Prostate gland (tissue), 2 donors: ENCODE measurements at regions not wholly inside any gene's neighbourhood (a gene's known extent, or its start where the extent isn't known, plus 50 kb on each side); places are given as distances from the start of the nearest gene placed in this dataset.

Experiments used
- POLR2A ChIP-seq: fragments of 450-650 bp; IDR thresholded peaks from one replicate; pipeline ENCODE4 v1.6.1; 2016; ENCODE audit warnings: antibody characterized with exemption, mild to moderate bottlenecking
- POLR2AphosphoS5 ChIP-seq: sonication (generic); formaldehyde crosslinking; IDR thresholded peaks from one replicate; pipeline ENCODE4 v1.6.1; 2017; ENCODE audit warnings: antibody characterized with exemption
- TF ChIP-seq, protein P1 (sequence below), 4 experiments: fragments of 200-600 bp in 2 of 4; fragments of 450-650 bp in 2 of 4; sonication (generic) in 2 of 4; IDR thresholded peaks; 1 replicate in 3 of 4; 2 replicates in 1 of 4; pipeline ENCODE4 v1.5.1; 2016 to 2019; ENCODE audit warnings: antibody characterized with exemption in 4 of 4, mild to moderate bottlenecking in 2 of 4, moderate library complexity in 2 of 4

DNA sequence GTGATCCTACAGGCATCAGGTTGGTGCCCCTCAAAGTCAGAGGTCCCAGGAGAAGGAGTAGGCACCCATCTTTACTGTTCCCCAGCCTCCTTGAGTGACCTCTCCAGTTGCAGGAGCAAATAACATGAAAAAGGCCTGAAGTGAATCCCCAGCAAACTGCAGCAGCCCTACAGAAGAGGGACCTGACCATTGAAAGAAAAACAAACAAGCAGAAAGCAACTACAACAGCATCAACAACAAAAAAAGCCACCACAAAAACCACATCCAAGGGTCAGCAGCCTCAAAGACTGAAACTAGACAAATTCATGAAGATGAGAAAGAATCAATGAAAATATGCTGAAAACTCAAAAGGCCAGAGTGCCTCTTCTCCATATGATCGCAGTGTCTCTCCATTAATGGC is 128.7 kb downstream of the ANKRD50 start:
- TF ChIP-seq, protein P1, sequence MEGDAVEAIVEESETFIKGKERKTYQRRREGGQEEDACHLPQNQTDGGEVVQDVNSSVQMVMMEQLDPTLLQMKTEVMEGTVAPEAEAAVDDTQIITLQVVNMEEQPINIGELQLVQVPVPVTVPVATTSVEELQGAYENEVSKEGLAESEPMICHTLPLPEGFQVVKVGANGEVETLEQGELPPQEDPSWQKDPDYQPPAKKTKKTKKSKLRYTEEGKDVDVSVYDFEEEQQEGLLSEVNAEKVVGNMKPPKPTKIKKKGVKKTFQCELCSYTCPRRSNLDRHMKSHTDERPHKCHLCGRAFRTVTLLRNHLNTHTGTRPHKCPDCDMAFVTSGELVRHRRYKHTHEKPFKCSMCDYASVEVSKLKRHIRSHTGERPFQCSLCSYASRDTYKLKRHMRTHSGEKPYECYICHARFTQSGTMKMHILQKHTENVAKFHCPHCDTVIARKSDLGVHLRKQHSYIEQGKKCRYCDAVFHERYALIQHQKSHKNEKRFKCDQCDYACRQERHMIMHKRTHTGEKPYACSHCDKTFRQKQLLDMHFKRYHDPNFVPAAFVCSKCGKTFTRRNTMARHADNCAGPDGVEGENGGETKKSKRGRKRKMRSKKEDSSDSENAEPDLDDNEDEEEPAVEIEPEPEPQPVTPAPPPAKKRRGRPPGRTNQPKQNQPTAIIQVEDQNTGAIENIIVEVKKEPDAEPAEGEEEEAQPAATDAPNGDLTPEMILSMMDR (IDR thresholded peaks at IDR 0.05): no peak
- TF ChIP-seq POLR2A (no peak), POLR2AphosphoS5 (no peak)
